Fibroblast of skin of left quadriceps (primary cell): ENCODE measurements at regions not wholly inside any gene's neighbourhood (a gene's known extent, or its start where the extent isn't known, plus 50 kb on each side); places are given as distances from the start of the nearest gene placed in this dataset.

Source experiments
- DNase-seq, 2 experiments: peaks; one replicate each; pipeline ENCODE4 v3.0.0-alpha.2; 2013; ENCODE audit warnings: low read depth in 2 of 2

DNA sequence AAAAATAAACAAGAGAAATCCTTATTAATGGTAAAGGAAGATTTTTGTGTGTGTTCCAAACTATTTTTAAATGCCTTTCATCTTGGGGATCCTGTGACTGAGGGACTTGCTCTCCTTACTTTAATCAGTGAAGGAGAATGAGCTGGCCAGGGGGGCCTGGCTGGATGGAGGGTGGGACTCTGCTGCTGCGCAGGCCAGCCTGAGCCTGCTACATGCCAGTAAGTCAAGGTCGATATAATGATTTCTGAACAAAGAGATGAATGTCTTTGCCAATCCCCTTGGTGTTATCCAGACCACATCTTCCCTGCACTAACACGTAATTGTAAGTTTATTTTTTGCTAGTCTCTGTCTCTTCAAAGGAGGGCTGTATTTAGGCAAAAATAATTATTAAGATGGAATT lies 1679.2 kb upstream of the TENM3 start:
- DNase-seq, result no peak

DNA sequence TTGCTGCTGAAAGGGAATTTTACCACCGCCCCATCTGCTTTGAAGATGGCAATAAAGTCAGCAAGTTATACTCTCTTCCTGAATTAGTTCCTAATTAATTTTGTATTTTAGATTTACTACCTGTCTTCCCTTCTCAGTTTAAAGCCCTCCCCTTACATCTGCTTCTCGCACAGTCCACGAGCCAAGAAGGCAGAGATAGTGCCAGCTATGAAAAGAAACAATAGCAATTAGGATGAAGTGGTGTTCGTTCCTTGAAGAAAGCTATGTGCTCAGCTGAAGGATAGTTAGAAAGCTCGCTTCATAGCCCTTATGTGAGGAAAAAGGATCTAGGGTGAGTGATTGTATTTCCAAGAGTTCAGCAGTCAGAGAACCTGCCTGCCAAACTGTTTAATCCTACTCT lies 1678.8 kb upstream of the TENM3 start:
- DNase-seq, result no peak

DNA sequence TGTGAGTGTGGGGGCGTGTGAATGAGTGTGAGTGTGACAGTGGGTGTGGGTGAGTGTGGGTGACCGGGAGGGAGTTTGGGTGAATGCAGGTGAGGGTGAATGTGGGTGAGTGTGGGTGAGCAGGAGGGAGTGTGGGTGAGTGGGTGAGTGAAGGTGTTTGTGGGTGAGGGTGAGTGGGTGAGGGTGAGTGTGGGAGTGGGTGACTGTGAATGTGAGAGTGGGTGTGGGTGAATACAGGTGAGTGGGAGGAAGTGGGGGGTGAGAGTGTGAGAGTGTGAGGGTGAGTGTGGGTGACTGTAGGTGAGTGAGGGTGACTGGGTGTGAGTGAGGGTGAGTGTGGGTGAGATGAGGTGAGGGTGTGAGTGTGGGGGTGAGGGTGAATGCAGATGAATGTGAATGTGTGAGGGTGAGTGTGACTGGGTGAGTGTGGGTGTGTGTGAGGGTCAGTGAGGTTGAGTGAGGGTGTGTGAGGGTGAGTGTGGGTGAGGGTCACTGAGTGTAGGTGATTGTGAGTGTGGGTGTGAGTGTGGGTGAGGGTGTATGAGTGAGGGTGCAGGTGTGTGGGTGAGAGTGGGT lies 1677.3 kb upstream of the TENM3 start:
- no peak for DNase-seq

DNA sequence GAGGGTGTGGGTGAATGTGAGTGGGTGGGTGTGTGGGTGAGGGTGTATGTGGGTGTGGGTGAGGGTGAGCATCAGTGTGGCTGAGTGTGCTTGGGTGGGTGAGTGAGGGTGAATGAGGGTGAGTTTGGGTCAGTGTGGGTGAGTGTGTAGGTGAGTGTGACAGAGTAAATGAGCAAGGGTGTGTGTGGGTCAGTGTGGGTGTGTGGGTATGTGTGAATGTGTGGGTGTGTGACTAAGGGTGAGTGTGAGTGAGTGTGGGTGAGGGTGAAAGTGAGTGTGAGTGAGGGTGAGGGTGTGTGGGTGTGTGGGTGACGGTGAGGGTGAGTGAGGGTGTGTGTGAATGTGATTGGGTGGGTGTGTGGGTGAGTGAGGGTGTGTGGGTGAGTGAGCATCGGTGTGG lies 1676.7 kb upstream of the TENM3 start:
- no peak for DNase-seq

DNA sequence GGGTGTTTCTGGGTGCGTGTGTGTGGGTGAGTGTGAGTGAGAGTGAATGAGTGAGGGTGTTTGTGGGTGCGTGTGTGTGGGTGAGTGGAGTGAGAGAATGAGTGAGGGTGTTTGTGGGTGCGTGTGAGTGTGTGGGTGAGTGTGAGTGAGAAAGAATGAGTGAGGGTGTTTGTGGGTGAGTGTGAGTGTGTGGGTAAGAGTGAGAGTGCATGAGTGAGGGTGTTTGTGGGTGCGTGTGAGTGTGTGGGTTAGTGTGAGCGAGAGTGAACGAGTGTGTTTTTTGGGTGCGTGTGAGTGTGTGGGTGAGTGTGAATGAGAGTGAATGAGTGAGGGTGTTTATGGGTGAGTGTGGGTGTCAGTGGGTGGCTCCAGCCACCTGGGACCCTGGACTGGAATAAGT lies 1676.1 kb upstream of the TENM3 start:
- no peak for DNase-seq

DNA sequence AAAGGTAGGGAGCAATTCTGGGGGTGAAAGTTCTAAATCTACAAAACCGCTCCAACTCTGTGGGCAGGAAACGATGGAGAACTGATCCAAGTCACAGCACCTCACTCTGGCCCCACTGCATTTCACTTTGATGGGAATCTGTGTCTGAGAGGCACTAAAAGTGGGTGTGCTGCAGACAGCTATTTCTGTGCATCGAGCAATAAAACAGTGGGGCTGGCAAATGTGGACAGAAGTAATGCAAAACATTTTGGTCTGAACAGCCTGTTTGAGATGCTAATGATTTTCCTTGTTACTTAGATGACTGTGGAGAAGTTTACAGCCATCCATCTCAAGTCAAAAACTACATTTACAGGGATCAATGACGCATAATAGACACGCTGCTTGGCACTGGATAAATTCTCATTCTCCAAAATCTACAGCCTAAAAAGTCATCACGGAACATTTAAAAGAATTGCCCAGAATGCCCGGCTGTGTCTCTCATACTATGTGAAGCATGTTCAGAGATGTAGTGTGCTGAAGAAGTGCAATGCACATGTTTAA lies 1671.6 kb upstream of the TENM3 start:
- no peak for DNase-seq

DNA sequence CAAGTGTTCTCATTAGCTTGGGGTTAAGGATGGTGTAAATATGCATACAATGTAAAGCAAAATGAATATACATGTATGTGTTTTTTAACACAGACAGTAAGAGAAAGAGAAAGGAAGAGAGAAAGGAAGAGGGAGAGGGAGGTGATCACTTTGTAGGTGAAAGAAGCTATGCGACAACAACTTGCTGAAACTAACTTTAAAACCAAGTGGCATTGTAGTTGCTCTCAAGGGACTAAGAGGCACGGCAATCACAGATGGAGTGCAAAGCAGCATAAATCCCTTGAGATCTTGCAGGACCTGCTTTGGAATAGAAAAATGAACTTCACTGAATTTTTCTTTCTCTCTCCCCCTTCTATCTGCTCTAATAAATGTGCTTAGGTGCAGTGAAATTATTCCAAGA lies 1665.0 kb upstream of the TENM3 start:
- DNase-seq, result no peak

DNA sequence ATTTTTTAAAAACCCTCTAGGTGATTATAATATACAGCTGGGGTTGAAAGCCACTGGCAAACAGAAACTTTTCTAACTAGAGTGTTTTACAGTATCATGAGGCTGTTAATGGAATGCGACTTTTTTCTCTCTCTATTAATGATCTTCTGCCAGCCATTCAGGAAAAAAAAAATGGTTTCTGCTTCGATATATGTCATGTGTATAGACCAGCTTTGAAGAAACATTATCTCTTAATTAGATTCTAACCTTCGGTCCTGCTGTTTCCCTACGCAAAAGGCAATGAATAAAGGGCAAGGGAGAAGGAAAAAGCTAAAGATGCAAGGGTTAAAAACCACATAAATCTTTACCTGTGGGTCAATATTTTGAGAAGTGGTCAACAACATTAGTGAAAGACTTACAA lies 1662.1 kb upstream of the TENM3 start:
- DNase-seq, result no peak

DNA sequence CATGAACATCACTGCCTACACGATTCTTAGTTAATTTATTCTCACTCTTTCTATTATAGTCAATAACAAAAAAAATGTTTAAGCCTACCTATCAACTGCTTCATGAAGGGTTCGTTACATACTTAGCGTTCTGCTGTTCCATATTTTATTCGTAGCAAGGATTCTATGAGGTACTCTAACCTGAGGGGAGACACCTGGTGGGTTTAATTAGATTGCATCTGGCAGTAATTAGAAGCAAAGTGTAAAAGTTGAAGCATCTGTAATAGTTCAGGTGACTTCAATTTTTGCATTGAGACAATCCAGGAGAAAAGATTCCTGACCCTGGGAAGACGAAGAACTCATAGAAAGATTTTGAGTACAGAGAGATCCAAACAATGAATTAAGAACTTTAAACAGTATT lies 1655.8 kb upstream of the TENM3 start:
- DNase-seq, result no peak

DNA sequence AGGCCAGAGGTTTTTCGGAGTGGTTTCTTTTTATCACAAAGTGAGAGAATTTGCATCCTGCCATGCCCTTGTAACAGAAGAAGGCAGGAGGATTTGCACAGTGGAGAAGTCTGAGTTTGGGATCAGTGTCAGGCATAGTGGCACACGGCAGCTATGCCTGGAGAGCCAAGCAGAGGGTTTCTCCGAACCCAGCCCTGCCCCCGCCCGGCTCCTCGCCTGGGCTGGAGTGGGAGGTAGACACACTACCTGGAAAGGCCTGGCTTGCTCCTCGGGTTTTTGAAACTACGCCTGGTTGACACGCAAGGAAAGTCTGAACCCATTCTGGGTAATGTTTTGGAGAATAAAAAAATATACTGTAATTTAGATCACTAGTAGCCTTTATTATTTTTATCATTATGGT lies 1653.6 kb upstream of the TENM3 start:
- no peak for DNase-seq

DNA sequence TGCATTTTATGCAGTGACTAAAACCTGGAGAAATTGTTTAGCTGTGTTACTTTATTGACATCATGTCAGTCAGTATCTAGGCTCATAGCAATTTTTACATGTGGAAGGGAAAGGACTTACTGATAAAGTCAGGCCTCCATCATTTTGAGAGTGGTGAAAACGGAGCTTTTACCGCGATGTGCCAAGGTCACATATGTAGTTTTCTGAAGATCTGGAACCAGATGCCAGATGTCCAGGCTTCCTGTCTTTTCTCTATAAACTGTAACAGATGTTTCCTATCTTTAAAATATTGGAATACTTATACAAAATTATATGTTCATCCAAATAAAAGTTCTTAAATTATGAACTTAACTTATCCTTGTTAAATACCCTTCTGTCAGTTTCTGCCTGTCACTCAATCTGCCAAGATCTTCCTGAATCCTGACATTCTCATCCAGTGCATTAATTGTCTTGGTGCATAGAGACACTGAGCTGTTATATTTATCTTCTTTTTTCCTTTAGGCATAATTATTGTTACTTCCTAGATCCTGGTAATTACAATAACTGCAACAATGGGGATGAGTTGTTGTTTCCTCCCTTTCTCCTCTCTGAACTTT lies 1646.2 kb upstream of the TENM3 start:
- no peak for DNase-seq

DNA sequence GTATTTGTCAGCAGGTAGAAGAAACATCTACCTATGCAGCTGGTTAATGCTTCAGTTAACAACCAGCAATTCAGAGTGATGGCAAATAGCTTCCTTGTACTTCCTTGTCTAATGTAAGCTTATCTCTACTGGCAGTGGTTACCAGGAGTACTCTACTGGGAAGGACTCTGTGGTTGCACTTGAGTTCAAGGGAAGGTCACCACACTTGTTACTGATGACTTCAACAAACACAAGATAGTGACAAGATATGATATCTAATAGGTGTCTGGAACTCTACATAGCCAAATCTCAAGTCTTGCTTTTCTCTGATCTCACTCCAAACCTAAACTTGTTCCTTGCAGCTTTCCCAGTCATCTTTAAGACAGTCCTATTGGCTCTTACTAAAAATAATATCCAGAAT lies 1644.9 kb upstream of the TENM3 start:
- no peak for DNase-seq

DNA sequence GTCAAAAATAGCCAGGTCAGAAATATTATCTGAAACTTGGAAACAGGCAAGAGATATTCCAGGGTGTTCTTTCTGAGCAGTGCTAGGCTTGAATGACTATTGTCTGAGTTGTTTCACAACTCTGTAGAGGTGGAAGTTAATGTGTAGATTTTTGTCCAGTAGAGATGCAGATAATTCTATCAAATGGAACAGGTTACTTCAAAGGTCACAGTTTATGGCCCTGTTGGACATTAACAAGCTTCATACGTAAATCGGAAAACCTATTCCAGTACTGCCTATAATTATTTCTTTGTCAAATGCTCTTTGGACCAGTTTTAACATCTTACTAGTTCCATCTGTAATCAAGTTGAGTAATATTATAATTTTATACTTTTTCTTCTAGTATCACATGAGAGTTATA lies 1639.4 kb upstream of the TENM3 start:
- DNase-seq, result no peak

DNA sequence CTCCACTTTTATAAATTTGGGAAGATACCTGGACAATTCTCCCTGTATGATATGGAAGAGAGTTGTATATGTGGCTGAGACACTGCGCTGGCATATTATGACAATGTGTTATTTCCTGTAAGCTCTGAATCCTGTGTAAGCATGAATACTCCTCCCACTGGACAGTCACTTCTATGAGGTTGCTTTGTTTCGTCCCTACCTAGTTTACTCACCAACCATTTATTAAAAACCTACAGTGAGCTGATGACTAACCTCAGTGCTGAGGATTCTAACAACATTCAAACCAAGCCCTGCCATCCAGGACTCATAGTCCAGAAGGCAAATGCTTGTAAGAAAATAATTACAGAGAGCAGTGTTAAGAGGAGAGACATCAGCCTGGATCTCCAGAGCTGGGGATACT lies 1632.9 kb upstream of the TENM3 start:
- no peak for DNase-seq

DNA sequence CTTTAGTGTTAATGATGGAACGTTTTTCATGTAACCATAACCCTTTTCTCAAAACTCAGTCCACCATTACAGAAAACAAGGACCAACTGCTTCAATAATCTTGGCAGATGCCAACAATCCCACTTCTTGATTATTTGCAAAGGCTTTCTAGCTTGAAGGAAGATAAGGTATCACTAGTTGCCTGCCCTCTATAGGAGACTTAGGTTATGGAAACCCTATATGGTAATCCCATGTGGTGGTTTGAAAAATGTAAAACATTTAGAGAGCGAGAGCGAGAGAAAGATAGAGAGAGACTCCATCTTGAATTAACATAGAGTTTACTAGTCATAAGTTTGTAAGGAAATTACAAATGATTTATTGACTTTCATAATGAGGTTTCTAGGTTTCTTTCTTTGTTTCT lies 1627.5 kb upstream of the TENM3 start:
- no peak for DNase-seq

DNA sequence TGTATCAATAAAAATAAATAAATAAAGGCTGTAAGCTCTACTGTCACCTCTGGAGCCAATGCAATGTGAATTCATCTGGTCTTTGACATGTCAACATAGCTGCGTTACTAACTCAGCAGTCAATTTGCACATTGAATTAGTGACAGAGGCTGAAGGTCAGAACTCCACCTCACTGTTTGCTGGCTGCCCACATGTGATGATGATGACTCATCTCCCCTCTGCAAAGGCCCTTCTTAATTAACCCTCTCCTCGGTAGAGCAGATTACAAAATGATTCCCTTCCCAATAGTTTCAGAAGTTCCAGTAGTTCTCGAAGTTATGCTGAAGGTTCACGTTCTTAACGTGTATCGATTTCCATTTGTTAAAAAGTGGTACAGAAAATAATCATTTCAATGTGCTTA lies 1626.0 kb upstream of the TENM3 start:
- no peak for DNase-seq

DNA sequence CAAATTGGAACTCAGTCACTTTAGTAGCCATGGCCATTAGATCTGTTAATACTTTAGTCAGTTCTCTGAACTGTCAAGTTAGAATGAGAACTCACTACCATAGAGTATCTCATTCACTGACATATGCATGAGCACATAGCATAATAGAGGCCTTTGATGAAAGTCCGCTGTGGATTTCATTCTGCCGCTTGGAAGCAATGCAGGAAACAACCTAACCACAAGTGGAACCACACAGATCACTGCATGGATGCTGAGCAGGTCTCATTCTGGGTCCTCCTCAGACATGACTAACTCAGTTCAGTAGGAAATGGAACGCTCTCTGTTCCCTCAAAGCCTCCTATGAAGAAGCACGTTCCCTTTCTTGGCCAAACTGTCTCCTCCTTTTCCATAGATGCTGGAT lies 1624.8 kb upstream of the TENM3 start:
- no peak for DNase-seq

DNA sequence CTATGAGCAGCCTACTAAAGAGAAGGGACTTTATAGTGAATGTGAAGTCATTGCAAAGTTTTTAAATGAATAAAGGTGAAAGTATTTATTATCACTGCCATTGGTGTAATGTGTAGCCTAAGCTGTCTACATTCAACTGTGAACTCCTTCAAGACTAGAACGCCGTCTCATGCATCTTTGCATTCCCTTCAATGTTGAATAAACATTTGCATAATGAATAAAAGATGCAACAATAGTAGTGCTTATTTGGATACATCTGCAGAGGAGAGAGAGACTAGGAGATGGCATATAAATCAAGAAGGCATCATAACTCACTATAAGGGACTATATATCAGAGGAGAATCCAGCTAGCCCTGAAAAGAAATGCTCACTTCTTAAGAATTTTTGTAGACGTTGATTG lies 1623.8 kb upstream of the TENM3 start:
- no peak for DNase-seq

DNA sequence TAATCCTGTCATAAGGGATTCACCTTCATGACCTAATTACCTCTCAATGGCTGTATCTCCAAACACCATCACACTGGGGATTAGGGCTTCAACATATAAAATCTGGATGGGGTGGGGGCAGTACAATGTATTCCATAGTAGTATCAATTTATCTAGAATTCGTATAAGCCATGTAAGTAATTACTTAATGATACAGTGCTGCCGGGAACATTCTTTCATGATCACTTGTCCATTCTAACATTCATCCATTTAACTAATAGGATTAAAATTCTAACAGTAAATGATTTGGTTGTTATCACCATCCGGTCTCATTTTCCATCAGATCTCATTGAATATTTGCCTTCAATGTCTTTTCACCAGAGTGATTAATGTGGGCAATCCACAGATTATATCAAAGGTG lies 1620.9 kb upstream of the TENM3 start:
- DNase-seq, result no peak

DNA sequence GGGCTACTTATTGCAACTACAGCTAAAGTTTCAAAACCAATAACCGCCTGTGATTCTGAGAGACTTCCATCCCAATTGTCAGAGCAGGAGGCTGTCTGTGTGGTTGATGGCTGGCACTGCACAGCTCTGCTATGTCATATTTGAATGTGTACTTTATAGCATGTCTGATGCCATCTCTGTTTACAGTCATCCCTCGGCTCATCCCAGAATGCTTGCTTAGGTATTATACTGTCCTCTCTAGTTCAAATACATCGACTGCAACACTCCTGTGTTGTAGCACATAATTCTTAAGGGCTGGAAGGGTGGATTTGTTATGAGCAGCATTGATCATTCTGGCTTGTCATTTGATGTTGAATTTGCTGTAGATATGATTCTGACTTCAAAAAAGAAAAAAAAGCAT lies 1617.5 kb upstream of the TENM3 start:
- no peak for DNase-seq

DNA sequence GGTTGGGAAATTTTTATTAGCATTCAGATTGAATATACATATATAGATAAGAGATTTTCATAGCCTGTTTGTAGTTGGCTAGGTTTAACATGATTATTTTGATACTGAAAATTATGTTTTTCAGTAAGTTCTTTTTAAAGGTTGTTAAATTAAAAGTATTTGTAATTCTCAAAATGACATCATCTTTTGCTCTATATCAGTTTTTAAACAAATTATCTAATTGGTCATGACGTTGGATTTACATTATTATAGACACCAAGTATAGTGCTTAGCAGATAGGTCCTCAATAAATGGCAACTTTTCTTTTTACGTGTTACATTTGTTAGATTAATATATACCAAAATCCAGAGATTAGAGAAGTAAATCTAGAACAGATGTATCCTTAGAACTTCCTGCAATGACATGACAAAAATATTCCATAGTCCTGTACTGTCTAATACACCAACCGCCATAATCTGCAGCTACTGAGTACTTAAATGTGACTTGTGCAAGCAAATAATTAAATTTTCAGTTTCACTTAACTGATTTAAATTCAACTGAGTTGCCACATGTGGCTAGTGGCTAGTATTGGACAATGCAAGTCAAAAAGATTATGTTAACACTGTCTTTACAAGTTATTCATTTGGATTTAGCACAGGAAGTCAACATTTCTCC lies 1613.1 kb upstream of the TENM3 start:
- no peak for DNase-seq

DNA sequence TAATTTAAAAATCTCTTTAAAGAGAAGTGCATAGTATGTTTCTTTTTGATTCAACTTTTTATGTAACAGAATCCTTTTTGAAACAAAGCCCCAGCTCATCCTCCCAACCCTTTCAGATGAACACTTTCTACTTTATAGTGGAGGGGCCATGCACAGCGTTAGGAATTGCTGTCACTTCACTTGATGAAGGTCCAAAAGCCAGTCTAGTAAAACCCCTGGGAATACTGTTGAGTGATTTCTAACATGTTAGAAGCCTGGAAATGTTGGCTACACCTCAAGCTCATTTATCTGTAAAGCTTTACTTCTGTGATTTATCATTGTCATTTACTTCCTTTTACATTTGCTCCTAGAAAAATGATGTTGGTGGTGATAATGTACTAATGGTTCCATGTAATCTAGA lies 1608.9 kb upstream of the TENM3 start:
- DNase-seq, result no peak

DNA sequence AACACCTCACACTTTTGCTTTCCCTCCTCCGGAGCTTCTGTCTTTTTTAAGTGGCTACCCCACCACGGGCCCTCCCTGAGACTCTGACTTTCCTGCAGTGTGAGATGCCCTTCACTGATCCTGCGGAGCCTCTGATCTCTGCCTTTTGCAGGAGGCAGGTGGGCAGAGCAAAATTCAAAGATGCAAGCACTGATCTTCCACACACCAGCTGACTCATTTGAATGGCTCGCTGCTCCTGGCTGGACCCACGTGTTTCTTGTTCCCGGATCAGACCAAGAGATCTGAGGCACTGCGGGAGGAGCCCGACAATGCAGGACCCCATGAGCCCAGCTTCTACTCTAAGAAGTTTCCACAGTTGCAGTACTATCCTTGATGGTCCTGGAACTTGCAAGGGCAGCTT lies 1607.9 kb upstream of the TENM3 start:
- no peak for DNase-seq
